Uterus (tissue), 3 donors: ENCODE measurements at regions not wholly inside any gene's neighbourhood (a gene's known extent, or its start where the extent isn't known, plus 50 kb on each side); places are given as distances from the start of the nearest gene placed in this dataset.

ENCODE experiments used
- DNase-seq, 2 donors: peaks; one replicate each; pipeline ENCODE4 v3.0.0-alpha.2; 2019 to 2020
- H3K27ac ChIP-seq, 2 donors: fragments of 200-600 bp; sonication (generic); 1 replicate in 1 of 2; 2 replicates in 1 of 2; pipeline ENCODE4 v1.5.1; 2016 to 2018
- H3K27me3 ChIP-seq, 2 donors: fragments of 200-600 bp; sonication (generic); one replicate each; pipeline ENCODE4 v1.5.1; 2018 to 2019; ENCODE audit warnings: control low read depth in 1 of 2
- H3K36me3 ChIP-seq, 2 donors: fragments of 200-600 bp; sonication (generic); one replicate each; pipeline ENCODE4 v1.5.1; 2019; ENCODE audit warnings: control low read depth in 1 of 2
- H3K4me1 ChIP-seq, 2 donors: fragments of 200-600 bp; sonication (generic); one replicate each; pipeline ENCODE4 v1.5.1; 2018 to 2019; ENCODE audit warnings: control low read depth in 1 of 2
- H3K4me3 ChIP-seq, 2 donors: fragments of 200-600 bp; sonication (generic); 1 replicate in 1 of 2; 2 replicates in 1 of 2; pipeline ENCODE4 v1.5.1; 2018 to 2019; ENCODE audit warnings: mild to moderate bottlenecking in 1 of 2
- H3K9me3 ChIP-seq, 2 donors: fragments of 200-600 bp; sonication (generic); one replicate each; pipeline ENCODE4 v1.5.1; 2019; ENCODE audit warnings: control low read depth in 1 of 2
- CTCF ChIP-seq, 4 experiments: fragments of 200-600 bp in 2 of 4; fragments of 450-650 bp in 2 of 4; sonication (generic) in 2 of 4; IDR thresholded peaks; one replicate each; pipeline ENCODE4 v1.5.1; 2016 to 2019; ENCODE audit warnings: antibody characterized with exemption in 4 of 4, mild to moderate bottlenecking in 2 of 4, moderate library complexity in 1 of 4
- POLR2A ChIP-seq, 2 donors: fragments of 450-650 bp; IDR thresholded peaks; one replicate each; pipeline ENCODE4 v1.6.1; 2016; ENCODE audit warnings: antibody characterized with exemption in 2 of 2, mild to moderate bottlenecking in 1 of 2, moderate library complexity in 1 of 2
- intact Hi-C: fragments of 100-400 bp; cut with DNase I; formaldehyde crosslinking; loops from one replicate; pipeline ENCODE4 v1.15.1; 2023; ENCODE audit warnings: low total_unique reads
- donor health status: DM: yes; HTN: yes; CAD: no.

- peaks cover 0 to 23% of the 10 kb centered on the region in 2 donors for H3K4me1 ChIP-seq
Measured at GRCh38 chr17:31697838-31698237, 161.2 kb downstream of the COPRS start.

GRCh38 chr17:31696703-31697325 is 162.2 kb downstream of the COPRS start:
- no peaks in the 10 kb centered on the region for H3K27me3 ChIP-seq
- H3K27ac ChIP-seq = peak overlapping the region; percentile 46 to 59
- H3K9me3 ChIP-seq = no peaks in the 10 kb centered on the region
- no peaks in the 10 kb centered on the region for H3K36me3 ChIP-seq
- peaks cover 0 to 23% of the 10 kb centered on the region in 2 donors for H3K4me1 ChIP-seq
- intact Hi-C loops = no loop called here
- H3K4me3 ChIP-seq = no peak overlapping the region
- no peak for DNase-seq
- TF ChIP-seq POLR2A (IDR thresholded peaks at IDR 0.05) = no peak
- TF ChIP-seq CTCF (IDR thresholded peaks at IDR 0.05) = no peak

More at GRCh38 chr17:31697838-31698237, 161.2 kb downstream of the COPRS start:
- Histone ChIP-seq H3K9me3 (no peaks in the 10 kb centered on the region), H3K27me3 (no peaks in the 10 kb centered on the region), H3K36me3 (no peaks in the 10 kb centered on the region), H3K4me3 (no peak overlapping the region), H3K27ac (no peak overlapping the region)
- no peak for TF ChIP-seq CTCF (IDR thresholded peaks at IDR 0.05)
- no peak for TF ChIP-seq POLR2A (IDR thresholded peaks at IDR 0.05)
- no peak for DNase-seq
- intact Hi-C loops = no loop called here

GRCh38 chr17:31696184-31696602 is 162.9 kb downstream of the COPRS start:
- no peaks in the 10 kb centered on the region for H3K9me3 ChIP-seq
- H3K27me3 ChIP-seq = no peaks in the 10 kb centered on the region
- no peaks in the 10 kb centered on the region for H3K36me3 ChIP-seq
- no peak overlapping the region for H3K4me3 ChIP-seq
- peak overlapping the region; percentile 46 to 59 for H3K27ac ChIP-seq
- peak; percentile 82 to 86 for DNase-seq
- H3K4me1 ChIP-seq = peaks cover 0 to 23% of the 10 kb centered on the region in 2 donors
- TF ChIP-seq POLR2A (IDR thresholded peaks at IDR 0.05) = no peak
- TF ChIP-seq CTCF (IDR thresholded peaks at IDR 0.05) = no peak
- intact Hi-C loops = no loop called here

GRCh38 chr17:31695456-31696090 is 163.5 kb downstream of the COPRS start:
- Histone ChIP-seq H3K27ac (peak overlapping the region; percentile 46 to 59), H3K36me3 (no peaks in the 10 kb centered on the region), H3K4me1 (peaks cover 0 to 23% of the 10 kb centered on the region in 2 donors), H3K9me3 (no peaks in the 10 kb centered on the region), H3K4me3 (no peak overlapping the region), H3K27me3 (no peaks in the 10 kb centered on the region)
- no peak for DNase-seq
- TF ChIP-seq POLR2A (IDR thresholded peaks at IDR 0.05) (no peak), CTCF (IDR thresholded peaks at IDR 0.05) (no peak)
- intact Hi-C loops = no loop called here

GRCh38 chr17:31693433-31694220 is 165.4 kb downstream of the COPRS start:
- TF ChIP-seq POLR2A (IDR thresholded peaks at IDR 0.05) = no peak
- TF ChIP-seq CTCF (IDR thresholded peaks at IDR 0.05) = no peak
- no peak for DNase-seq
- intact Hi-C loops = no loop called here

More at GRCh38 chr17:31693433-31694220, 165.4 kb downstream of the COPRS start:
- Histone ChIP-seq H3K4me1 (peaks cover 0 to 23% of the 10 kb centered on the region in 2 donors), H3K4me3 (no peak overlapping the region), H3K27me3 (no peaks in the 10 kb centered on the region), H3K36me3 (no peaks in the 10 kb centered on the region), H3K27ac (peak overlapping the region in 1 of 2 donors; percentile 46), H3K9me3 (no peaks in the 10 kb centered on the region)
